ENCODE measurements at regions not wholly inside any gene's neighbourhood (a gene's known extent, or its start where the extent isn't known, plus 50 kb on each side); places are given as distances from the start of the nearest gene placed in this dataset.

DNA sequence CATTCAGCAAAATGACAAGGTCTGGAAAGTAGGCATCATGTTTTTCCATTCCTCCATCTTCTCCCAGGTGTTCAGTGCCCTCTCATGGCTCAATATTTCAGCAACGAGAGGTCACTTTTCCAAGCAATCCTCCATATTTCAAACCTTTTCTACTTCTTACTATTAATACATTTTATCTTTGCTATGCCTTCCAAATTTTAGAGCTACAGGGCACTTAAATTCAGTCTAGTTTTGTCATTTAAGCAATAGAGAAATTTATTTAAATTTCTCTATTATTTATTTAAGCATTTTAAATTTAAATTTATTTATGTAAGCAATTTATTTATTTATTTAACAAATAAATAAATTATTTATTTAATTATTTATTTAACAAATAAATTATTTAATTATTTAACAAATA is 305.1 kb upstream of the ANXA10 start:
- Histone ChIP-seq H3K9ac (ENCODE audit: low read length in 3 of 3) (no peak overlapping the region), H3K4me1 (ENCODE audit: control insufficient read depth in 2 of 3, insufficient read depth in 2 of 3, low read depth in 1 of 3, low read length in 3 of 3) (no peaks in the 10 kb centered on the region), H3K9me3 (ENCODE audit: control insufficient read depth in 2 of 3, insufficient read depth in 1 of 3, low read length in 3 of 3) (no peaks in the 10 kb centered on the region), H3K27me3 (ENCODE audit: control insufficient read depth, insufficient read depth, low read length) (no peaks in the 10 kb centered on the region), H3K27ac (ENCODE audit: low read depth in 2 of 2, low read length in 2 of 2) (no peak overlapping the region), H3K36me3 (ENCODE audit: control insufficient read depth in 2 of 3, insufficient read depth in 3 of 3, low read length in 3 of 3) (no peaks in the 10 kb centered on the region), H3K4me3 (ENCODE audit: low read length in 3 of 3) (no peak overlapping the region)
- TF ChIP-seq, protein P1, sequence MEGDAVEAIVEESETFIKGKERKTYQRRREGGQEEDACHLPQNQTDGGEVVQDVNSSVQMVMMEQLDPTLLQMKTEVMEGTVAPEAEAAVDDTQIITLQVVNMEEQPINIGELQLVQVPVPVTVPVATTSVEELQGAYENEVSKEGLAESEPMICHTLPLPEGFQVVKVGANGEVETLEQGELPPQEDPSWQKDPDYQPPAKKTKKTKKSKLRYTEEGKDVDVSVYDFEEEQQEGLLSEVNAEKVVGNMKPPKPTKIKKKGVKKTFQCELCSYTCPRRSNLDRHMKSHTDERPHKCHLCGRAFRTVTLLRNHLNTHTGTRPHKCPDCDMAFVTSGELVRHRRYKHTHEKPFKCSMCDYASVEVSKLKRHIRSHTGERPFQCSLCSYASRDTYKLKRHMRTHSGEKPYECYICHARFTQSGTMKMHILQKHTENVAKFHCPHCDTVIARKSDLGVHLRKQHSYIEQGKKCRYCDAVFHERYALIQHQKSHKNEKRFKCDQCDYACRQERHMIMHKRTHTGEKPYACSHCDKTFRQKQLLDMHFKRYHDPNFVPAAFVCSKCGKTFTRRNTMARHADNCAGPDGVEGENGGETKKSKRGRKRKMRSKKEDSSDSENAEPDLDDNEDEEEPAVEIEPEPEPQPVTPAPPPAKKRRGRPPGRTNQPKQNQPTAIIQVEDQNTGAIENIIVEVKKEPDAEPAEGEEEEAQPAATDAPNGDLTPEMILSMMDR (IDR thresholded peaks at IDR 0.05; ENCODE audit: borderline replicate concordance, extremely low read depth, insufficient read depth), result no peak
- no peak for FAIRE-seq
- intact Hi-C loops (cut with DNase I), result no loop called here
- DNase-seq, result no peak

DNA sequence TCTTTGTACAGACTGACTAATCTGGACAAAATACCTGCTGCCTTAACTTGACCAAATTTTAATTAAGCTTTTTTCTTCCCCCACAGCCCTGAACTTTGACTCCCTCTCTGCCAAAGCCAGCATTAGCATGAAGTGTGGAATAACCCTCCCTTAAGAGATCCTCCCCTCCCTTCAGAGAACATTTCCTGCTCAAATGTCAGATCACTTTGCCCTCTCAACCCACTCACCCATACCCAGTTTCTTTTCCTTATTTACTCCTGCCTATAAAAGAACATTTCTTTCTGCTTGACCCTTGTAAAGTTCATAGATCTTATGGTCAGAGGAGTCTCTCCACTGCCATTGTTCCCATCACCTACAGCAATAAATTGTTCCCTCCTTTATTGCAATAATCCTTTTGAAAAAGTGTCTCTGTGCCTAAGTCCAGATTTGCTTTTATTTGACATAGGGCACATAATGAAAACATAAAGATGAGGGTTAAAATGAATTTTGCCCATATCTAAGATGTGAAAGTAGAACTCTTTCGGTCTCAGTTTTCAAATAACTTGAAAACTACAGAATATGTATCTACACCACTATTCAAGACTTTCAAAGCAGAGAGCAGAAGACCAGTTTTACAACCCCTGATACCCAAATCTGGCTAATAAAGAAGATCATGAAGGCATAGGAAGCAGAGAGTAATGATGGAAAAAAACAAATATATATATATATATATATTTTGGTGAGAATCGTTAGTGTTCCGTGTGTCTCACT is 289.7 kb upstream of the ANXA10 start:
- Histone ChIP-seq H3K27ac (ENCODE audit: low read depth in 2 of 2, low read length in 2 of 2) (no peak overlapping the region), H3K9me3 (ENCODE audit: control insufficient read depth in 2 of 3, insufficient read depth in 1 of 3, low read length in 3 of 3) (no peaks in the 10 kb centered on the region), H3K9ac (ENCODE audit: low read length in 3 of 3) (no peak overlapping the region), H3K36me3 (ENCODE audit: control insufficient read depth in 2 of 3, insufficient read depth in 3 of 3, low read length in 3 of 3) (no peaks in the 10 kb centered on the region), H3K4me3 (ENCODE audit: low read length in 3 of 3) (no peak overlapping the region), H3K27me3 (ENCODE audit: control insufficient read depth, insufficient read depth, low read length) (no peaks in the 10 kb centered on the region), H3K4me1 (ENCODE audit: control insufficient read depth in 2 of 3, insufficient read depth in 2 of 3, low read depth in 1 of 3, low read length in 3 of 3) (no peaks in the 10 kb centered on the region)
- intact Hi-C loops (cut with DNase I), result no loop called here
- peak in 2 of 5 donors; percentile 47 to 49 for DNase-seq
- no peak for FAIRE-seq
- TF ChIP-seq, protein P1 (IDR thresholded peaks at IDR 0.05; ENCODE audit: borderline replicate concordance, extremely low read depth, insufficient read depth), result no peak

DNA sequence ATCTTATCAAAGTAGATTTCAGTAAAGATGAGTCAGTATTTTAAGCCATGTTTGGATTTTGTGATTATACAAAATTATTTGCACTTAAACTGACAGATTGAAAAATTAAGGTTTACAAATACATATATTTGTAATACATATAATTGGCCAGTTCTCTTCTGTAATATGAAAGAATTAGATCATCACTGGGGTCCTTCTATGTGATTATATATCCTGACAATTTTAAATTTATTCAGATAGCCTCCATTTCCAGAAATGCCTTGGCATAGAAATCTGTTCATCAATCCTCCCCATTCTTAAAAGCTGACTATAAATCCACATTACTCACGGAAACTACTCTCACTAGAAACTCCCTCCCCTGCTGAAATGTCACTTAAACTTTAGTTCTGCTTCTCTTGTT is 280.4 kb upstream of the ANXA10 start:
- Histone ChIP-seq H3K36me3 (ENCODE audit: control insufficient read depth in 2 of 3, insufficient read depth in 3 of 3, low read length in 3 of 3) (no peaks in the 10 kb centered on the region), H3K9ac (ENCODE audit: low read length in 3 of 3) (no peak overlapping the region), H3K4me1 (ENCODE audit: control insufficient read depth in 2 of 3, insufficient read depth in 2 of 3, low read depth in 1 of 3, low read length in 3 of 3) (no peaks in the 10 kb centered on the region), H3K27ac (ENCODE audit: low read depth in 2 of 2, low read length in 2 of 2) (no peak overlapping the region), H3K4me3 (ENCODE audit: low read length in 3 of 3) (no peak overlapping the region), H3K9me3 (ENCODE audit: control insufficient read depth in 2 of 3, insufficient read depth in 1 of 3, low read length in 3 of 3) (peaks cover 0 to 4% (median 3%) of the 10 kb centered on the region in 3 donors), H3K27me3 (ENCODE audit: control insufficient read depth, insufficient read depth, low read length) (no peaks in the 10 kb centered on the region)
- DNase-seq (no peak), FAIRE-seq (no peak)
- intact Hi-C loops (cut with DNase I), result no loop called here
- TF ChIP-seq, protein P1 (IDR thresholded peaks at IDR 0.05; ENCODE audit: borderline replicate concordance, extremely low read depth, insufficient read depth), result no peak

All from kidney (tissue), 13 donors.